Iris pigment epithelial cell (primary cell): ENCODE measurements at regions not wholly inside any gene's neighbourhood (a gene's known extent, or its start where the extent isn't known, plus 50 kb on each side); places are given as distances from the start of the nearest gene placed in this dataset.

Experiments used
- DNase-seq: peaks from one replicate; pipeline ENCODE4 v3.0.0-alpha.2; 2011; ENCODE audit warnings: low read depth

DNA sequence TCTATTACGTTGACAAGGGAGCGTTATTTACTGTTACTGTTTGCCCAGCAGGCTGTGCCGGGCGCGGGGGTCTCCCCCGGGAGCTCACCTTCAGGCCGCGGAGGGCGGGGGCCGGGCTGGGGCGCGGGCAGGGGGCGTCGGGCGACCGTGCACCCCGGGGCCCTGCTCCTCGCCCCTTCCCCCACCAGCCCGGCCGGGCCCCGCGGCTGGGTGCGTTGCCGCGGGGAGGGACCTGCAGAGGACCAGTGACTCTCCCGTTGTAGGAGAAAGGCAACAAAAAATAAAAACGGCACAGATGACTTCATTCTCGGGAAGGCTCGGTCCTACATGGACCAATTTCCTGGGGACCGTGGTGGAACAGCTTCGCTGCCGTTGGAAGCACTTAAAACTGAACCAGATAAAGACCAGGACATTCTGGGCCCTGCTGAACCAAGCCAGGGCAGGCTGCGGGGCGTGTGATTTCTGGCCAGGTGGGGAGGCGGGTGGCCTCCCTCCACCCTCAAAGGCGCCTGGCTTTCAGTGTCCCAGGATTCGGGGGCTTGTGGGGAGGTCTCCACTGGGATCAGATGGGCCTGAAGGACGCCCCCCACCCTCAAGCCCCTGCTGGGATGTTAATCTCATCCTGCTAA, 57.4 kb downstream of the IGLL1 start:
- DNase-seq: no peak

DNA sequence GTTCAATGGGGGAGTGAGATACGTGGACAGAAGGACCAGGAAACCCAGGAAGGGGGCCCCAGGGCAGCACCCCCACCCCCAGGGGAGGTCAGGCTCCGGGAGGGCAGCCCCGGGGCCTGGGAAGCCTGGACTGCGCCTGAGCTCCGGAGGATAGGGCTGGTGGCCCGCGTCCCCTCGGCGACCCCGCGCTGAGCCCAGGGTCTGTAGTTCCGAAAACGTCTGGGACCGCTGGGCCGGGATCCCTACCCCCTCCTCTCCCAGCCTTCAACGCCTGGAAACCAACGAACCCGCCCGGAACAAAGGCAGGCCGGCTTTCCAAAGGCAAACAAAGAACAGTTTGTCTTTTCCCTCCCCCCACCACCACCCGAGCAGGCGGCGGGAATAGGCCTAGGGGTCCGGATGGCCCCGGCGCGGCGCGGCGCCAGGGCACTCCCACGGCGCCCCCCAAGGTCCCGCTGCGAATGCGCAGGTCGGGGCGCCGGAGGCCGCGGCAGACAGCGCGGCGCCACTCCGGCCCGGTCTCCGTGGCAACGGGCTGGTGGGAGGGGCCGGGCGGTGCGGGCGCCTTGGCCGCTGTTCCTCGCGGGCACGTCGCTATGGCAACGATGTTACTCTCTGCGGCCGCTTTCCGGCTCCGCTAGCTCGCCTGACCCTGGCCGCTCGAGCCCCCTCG, 58.5 kb downstream of the IGLL1 start:
- peak; percentile 87 for DNase-seq

DNA sequence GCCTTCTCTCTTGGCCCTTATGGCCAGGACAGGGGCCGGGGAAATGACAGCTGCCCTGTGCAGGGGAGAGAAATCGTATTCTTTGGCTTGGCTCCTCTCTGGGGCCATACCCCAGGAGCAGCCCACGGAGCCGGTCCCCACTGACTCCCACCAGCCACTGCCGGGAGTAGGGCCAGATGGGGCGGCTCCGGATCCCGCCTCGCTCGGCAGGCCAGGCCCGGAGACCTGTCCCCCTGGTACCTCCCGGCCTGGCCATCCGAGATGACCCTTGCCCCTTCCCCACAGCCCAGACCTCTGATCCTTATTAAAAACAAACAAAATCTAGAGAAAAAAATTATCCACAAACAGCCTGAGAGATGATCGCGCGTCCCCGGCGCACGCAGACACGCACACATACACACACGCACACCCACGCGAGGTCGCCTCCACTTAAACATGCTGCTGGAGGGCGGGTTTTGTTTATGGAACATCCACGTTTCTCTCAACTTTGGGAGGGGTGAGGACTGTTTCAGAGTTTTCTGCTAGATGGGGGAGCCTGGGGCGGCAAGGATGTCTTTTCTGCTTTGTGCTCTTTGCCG, 59.1 kb downstream of the IGLL1 start:
- DNase-seq: peak; percentile 38

DNA sequence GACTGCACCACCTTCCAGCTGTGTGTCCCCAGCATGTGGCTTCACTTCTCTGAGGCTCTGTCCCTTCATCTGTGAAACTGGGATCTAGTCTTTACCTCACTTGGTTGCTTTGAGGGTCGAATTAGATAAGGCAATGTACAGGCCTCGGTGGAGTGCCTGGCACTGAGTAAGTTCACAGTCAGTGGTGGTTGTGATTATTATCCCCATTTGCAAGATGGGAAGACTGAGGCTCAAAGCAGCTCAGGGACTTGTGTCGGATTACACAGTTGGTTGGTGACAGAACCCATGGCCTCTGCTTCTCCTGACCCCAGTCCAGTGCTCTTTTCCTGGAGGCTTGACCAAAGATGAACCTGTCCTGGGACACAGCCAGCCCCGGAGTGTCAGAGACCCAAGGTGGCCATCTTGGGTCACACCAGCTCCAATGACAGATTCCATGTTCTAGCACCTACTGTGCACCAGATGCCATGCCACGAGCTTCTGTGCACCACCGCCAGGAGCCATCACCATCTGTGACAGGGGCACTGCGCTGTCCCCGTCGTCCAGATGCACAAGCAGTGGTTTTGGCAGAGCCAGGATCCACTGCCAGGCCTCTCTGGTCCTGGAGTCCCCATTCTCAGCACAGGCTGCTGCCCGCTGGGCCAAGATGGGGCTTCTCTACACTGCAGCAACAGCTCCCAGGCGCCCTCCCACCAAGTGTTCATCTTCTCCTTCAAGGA, 60.5 kb downstream of the IGLL1 start:
- DNase-seq: no peak

DNA sequence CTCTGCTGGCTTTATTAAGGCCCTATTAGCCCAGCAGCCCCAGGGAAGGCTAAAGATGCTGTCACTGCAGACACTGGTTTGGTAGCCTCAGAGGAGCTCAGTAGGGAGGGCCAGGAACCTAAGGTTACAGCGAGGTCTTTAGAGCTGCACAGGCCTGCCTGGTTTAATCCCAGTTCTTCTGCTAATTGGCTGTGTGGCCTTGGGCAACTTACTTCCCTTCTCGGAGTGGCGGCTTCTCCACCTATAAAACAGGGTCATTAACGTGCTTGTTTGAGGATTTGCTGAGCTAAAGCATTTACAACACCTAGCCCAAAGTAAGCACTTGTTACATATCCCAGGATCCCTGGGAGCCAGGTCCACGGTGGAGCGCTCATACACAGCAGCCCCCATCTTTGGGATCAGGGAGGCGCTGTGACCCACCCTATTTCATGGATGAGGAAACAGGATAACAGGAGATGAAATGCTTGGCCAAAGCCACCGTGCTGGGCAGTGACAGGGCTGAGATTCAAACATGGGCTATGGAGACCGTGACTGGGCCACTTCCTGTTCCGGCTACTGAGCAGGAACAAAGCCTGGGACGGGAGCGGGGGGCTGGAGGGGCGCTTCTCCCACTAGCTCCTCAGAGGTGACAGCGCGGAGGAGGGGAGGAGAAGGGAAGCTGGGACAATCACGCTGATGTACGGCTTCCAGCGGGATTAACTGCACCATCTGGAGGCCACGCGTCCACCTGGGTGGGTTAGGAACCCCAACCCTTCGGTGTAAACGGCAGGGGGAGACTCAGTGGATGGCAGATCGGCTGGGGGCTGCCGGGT, 61.5 kb downstream of the IGLL1 start:
- no peak for DNase-seq

DNA sequence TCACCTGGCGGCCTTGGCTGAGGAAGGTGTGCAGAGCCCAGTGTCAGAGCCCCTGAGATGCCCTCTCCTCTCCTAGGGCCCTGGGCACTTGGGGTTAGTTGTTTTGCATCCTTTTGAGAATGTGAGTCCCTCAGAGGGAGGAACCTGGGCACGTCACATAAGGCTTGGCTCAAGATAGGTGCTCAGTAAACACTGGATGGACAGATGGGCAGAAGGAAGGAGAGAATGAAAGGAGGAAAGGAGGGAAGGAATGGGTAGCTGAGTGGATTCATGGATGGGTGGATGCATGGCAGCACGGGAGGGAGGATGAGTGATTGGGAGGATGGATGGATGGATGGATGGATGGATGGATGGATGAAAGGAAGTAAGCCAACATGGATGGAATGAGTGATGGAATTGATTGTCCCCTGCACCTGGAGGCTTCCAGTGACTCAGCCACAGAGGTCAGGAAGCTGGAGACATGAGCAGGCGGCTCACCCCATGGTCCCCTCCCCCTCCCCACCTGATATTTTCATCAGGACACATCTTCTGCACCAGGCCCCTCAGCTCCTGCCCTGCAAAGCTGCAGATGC, 62.2 kb downstream of the IGLL1 start:
- DNase-seq: no peak

DNA sequence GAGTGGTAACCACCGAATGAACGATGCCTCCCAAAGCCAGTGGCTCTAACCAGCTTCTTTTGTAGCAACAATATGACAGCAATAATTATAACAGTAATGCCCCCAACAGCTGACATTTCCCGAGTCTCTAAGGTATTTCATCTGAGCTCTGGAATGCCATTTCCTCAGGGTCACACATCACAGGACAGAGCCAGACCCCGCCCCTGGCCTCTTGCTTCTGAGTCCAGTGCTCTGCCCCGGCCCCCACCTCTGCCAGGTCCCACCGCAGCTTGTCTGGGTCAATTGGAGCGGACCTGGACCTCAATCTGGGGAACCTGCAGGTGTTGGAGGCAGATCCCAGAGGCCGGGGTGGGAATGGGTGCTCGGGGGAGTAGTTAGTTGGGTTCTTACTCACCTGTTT, 63.8 kb downstream of the IGLL1 start:
- no peak for DNase-seq

DNA sequence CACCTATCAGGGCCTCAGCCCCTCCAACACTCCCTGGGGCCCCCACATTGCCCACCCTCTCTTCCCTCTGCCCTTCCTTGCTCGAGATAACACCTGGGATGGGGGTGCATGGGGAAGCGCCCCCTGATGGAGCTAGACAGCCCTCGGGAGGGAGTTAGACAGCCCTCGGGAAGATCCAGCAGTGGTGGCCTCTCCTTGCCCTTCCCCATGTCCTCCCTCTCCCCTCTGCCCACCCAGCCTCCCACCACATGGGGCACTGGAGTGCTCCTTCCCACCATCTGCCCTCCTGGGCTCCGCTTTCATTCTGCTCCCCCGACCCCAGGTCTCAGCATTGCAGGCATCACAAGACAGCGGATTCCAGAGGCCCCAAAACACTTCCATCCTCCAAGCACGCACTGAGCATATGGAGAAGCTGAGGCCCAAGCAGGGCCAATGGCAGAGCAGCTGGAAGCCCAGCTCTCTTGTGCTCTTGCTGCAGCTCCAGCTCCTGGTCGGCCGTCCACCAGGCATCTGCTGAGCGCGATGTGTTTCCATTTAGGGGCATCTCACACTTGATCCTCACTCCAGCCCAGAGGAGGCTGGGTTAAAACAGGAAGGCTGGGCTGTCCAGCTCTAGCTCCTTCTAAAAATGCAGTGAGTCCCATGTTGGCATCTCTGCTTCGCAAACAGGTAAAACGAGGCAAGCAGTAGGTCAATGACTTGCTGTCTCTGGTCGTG, 65.6 kb downstream of the IGLL1 start:
- DNase-seq: no peak

DNA sequence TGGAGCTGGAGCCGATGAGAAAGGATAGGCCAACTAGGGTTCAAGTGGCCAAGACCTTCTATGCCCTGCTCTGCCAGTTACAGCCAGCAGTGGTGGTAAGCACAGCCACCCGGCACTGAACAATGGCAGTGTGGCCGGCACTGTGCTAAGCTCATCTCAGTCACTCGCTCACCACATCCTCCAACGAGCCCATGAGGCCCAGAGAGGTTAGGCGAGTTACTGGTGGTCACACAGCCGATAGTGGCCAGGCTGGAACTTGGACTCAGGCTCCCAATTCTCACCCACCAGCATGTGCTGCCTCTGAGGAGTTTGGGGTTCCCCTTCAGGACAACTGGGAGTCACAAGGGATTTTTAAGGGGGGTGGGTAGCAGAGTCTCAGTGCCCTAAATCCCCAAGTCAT, 66.4 kb downstream of the IGLL1 start:
- DNase-seq: no peak

DNA sequence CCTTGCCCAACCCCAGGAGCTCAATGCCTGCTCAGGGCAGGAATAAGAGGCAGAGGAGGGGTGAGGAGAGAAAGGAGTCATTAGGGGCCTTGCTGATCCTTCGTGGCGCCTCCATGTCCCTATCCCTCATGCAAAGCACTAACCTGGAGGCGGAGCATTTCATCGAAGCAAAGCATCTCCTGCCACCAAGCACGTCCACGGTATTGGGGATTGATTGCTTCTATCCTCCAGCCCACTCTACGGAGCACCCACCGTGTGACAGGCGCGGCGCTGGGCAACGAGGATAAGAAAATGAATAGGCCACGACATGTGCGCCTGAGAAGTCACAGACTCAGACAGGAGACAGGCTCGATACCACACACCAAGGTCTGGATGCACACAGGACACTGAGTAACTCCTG, 67.0 kb downstream of the IGLL1 start:
- no peak for DNase-seq

DNA sequence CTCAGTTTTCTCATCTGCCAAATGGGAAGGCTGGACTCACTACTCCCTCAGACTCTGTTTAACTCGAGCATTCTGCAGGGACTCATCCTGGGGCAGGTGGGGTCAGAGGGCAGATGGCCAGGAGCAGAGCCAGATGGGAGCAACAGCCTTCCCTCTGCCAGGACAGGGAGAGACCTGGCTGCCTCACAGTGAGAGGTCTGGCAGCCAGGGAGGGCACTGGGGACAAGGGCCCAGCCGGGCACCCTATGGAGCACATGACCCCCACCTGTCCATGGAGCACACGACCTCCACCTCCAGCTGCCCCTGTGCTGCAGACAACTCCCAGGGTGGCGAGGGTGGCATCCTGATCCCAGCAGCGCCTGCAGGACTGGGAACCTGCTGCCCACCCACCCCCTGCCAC, 67.4 kb downstream of the IGLL1 start:
- DNase-seq: no peak

DNA sequence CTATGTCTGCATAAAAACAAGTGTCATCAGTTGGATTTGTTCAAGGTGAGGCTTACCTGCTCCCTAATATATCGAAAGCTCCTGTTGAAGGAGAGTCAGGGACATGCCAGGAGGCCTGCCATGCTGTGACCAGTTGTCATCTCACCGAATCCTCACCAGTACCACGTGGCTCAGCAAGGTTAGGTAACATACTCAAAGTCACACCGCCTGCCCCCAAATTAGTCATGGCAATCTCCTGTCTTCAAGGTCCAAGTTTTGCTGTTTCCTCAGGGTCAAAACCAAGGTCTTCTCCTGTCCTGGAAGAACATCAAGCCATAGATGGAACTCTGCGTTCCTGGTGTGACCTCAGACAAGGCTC, 67.8 kb downstream of the IGLL1 start:
- DNase-seq: no peak

DNA sequence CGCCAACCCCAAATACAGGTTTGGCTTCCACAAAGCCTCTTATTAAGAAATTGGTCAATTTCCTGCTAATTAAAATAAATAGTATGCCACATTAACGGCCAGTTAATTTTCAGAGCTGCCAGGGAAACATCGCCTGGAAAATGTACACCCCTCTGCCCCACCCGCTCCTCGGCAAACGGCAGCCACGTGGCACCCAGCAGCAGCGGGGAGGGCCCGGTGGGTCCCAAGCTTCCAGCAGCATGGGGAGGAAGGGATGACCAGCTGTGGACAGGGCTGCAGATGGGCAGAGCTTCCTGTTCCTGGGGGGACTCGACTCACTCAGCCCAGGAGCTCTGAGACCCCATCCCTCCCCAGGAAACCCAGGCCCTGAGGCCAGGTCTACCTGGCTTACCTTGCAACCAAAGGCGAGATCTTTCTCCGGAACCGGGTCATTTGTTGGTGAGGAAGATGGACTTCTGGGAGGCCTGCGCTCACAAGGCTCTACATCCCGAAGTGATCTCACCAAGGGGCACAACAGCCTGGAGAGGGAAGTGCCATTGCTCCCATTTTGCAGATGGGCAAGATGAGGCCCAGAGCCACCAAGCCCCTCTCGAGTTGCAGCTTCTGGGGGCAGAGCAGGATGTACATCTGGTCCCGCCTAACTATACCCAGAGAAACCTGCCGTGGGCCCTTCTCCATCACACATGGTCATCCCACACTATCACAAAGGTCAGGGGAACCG, 68.3 kb downstream of the IGLL1 start:
- DNase-seq: no peak

DNA sequence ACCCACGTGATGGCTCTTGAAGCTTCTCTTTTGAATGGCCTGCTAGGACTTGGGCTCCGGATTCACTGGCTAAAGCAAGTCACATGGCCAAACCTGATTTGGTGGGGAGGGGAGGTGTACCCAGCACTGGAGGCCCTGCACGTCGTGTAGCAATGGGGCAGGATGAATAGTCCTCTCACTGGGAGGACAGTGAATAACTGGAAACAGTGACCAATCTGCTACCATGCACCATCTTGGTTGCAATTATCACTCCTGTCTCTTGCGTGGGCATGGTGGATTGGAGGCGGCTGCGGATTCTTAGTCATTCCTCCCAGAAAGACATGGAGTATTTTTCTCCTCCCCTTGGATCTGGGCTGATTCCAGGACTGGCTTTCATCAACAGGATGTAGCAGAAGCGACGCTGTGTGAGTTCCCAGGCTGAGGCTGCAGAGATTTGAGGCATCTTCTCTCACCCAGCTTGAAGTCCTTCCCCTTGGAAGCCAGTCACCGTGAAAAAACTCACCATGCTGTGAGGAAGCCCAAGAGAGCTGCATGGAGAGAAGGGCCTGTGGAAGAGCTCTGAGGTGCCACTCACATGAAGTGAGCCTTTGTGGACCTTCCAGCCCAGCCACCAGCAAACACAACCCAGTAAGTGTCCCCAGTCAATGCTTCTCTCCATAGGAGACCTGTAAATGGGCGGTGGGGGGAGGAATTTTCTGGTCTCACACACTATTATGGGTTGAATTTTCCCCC, 70.4 kb downstream of the IGLL1 start:
- peak; percentile 45 for DNase-seq

DNA sequence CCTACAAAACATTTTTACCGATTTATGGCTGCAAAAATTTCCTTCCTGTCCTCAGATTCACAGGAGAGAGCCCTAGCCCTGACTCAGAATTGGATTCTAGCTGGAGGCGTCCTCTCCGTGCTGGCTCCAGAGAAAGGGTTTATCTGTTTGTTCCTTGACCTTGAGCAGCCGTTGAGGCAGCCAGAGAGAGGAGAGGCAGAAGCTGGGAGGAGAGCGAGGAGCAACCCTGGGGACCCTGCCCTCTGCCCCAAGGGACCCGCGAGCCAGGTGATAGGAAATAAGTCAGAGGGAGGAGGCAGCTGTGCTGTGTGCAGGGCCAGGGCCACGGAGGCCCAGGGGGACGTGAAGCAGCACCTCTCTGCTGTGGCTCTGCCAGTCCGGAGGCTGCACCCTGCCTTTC, 75.6 kb downstream of the IGLL1 start:
- no peak for DNase-seq

DNA sequence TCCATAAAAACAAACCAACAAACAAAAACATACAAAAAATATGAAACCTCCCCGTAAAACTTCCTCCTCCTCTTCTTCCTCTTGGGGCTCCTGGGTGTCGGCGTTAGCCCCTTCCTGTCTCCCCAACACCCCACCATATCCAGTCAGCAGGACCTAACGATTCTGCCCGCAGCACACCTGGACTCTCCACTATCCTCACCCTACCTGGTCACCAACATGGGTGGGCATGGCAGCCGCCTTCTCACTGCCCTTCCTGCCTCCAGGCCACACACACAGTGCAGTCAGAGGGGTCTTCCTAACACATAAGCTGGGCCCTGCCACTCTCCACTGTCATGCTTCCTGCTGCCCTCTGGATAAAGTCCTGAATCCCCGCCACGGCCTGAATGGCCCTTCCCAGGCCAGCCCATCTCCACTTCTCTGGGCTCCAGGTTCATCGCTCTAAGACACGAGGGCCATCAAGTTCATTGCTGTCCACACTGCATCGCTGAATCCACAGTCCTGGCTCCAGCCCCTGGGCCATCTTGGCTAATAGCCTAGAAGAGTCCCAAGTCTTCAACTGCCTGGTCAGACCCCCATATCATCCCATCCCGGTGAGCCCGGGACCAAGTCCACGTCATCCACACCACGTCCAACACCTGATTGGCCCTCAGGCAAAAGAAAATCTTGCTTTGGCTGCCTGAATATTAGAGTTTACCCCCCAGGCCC, 76.2 kb downstream of the IGLL1 start:
- DNase-seq: no peak

DNA sequence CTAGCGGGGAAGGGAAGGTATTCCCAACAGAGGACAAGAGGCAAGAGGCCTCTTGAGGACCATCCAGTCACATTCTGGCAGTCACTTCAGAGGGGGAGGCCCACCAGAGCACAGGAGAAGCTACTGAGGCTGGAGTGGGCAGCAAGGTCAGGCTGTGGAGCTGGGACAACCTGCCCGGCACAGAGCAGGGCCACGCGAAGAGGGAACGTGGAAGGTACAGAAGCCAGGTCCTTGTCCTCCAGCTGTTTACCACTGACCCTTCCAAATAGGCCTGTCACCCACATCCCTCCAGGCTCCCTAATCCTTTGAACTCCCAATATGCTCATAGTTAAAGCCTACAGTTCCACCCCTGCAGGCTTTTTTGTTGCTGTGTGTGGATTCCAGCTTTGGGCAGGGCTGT, 76.9 kb downstream of the IGLL1 start:
- DNase-seq: no peak

DNA sequence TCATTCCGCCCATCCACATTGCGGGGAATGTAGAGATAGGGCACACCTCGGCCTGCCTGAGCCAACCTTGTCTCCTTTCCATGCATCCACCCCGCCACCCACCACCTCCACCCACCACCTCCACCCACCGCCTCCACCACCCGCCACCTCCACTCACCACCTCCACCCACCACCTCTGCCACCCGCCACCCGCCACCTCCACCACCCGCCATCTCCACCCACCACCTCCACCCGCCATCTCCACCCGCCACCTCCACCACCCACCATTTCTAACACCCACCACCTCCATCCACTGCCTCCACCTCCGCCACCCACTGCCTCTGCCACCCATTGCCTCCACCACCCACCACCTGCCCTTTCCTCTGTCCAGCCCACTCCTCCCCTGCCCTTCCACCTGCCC, 78.4 kb downstream of the IGLL1 start:
- no peak for DNase-seq

DNA sequence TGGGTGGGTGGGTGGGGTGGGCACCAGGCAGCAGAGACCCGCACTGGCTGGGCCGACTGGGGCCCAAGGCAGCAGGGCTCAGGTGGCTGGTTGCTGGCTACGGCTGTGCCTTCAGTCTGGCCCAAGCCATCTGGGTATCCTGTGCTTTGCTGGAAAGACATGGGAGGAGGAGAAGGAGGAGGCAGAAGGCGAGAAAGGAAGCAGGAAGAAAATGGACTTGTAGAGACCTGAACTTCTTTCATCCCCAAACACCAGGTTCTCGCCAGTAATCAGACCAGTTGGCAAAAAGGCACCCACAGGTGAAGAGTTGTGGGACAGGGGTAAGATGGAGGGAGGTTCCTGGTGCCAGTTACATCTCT, 78.8 kb downstream of the IGLL1 start:
- DNase-seq: no peak
